Stimulated activated CD8-positive, alpha-beta memory T cell treated with anti-CD3 and anti-CD28 coated beads, Interleukin-12 subunit alpha, Interleukin-12 subunit beta, amount 100 ng/mL, for 24 hours (primary cell): ENCODE measurements at regions not wholly inside any gene's neighbourhood (a gene's known extent, or its start where the extent isn't known, plus 50 kb on each side); places are given as distances from the start of the nearest gene placed in this dataset.
"Not testable (repeated sequence)": the region's sequence is repeated elsewhere in the genome, so short reads cannot be mapped to it uniquely, and the experiment has no call there.

Experiments
- DNase-seq: peaks from one replicate; pipeline ENCODE4 v3.0.0-alpha.2; 2020; ENCODE audit errors: extremely low read depth

GRCh38 chr3:101141135-101141534, 147.9 kb upstream of the ABI3BP start:
- DNase-seq = no peak

DNA sequence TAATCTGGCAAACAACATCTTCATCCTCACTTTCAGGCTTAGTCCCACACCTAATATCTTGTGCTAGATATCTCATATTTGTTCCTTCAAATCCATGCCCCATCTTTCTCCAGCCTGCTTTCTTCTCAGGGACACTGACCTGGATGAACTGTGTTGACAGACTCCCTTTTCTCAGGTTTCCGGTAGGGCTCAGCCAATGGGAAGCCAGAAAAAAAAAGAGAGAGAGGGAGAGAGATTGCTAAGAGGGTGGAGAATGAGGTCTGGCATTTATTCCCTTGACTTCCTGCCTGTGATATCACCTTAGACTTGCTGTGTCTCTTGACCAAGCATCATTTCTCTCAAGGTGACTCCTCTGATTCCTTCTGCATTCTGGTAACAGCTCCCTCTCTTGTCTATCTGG, 145.6 kb upstream of the ABI3BP start:
- DNase-seq = no peak

- no peak for DNase-seq
These were observed 141.1 kb upstream of the ABI3BP start for GRCh38 chr3:101134331-101134730.

- DNase-seq = no peak
These were observed 140.4 kb upstream of the ABI3BP start for GRCh38 chr3:101133652-101134051.

DNA sequence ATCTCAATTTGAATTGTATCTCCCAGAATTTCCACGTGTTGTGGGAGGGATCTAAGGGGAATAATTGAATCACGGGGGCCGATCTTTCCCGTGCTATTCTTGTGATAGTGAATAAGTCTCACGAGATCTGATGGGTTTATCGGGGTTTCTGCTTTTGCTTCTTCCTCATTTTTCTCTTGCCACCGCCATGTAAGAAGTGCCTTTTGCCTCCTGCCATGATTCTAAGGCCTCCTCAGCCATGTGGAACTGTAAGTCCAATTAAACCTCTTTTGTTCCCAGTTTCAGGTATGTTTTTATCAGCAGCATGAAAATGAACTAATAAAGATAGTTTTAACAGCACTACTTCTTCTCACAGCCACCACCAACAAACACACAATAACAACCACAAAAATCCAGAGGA, 140.0 kb upstream of the ABI3BP start:
- not testable (repeated sequence) for DNase-seq

DNA sequence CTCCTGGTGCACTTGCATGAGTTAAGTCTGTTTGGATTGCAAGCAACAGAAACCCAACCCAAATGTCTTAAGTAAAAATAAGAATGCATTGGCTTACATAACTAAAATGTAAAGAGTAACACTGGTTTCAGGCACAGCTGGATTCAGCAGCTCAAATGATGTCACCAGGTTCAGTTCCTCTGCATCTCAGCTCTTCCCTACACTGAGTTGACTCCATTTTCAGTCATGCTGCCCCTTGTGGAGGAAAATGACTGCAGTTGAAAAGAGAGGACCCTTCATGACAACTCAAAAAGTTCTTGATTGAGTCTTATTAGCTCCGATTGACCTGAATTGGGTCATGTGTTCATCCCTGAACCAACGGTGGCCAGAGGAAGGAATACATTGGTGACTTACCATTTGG, 138.5 kb upstream of the ABI3BP start:
- no peak for DNase-seq

- DNase-seq = no peak
These were observed 135.6 kb upstream of the ABI3BP start for GRCh38 chr3:101128786-101129185.

GRCh38 chr3:101128001-101128400, 134.8 kb upstream of the ABI3BP start:
- no peak for DNase-seq

GRCh38 chr3:101124125-101124524, 130.9 kb upstream of the ABI3BP start:
- DNase-seq = no peak

GRCh38 chr3:101123081-101123480, 129.9 kb upstream of the ABI3BP start:
- DNase-seq = no peak

DNA sequence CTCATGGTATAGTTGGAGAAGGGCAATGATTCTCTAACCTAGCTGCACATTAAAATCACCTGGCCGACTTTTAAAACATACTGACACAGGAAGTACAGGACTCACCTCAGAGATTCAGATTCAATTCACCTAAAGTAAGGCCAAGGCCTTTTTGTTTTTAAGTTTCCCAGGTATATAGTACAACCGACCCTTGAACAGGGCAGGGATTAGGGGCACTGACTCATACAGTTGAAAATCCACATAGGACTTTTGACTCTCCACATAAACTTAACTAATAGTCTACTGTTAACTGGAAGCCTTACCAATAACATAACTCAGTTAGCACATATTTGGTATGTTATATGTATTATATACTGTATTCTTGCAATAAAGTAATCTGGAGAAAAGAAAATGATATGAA, 129.5 kb upstream of the ABI3BP start:
- DNase-seq = no peak

GRCh38 chr3:101120039-101120438, 126.8 kb upstream of the ABI3BP start:
- no peak for DNase-seq

DNA sequence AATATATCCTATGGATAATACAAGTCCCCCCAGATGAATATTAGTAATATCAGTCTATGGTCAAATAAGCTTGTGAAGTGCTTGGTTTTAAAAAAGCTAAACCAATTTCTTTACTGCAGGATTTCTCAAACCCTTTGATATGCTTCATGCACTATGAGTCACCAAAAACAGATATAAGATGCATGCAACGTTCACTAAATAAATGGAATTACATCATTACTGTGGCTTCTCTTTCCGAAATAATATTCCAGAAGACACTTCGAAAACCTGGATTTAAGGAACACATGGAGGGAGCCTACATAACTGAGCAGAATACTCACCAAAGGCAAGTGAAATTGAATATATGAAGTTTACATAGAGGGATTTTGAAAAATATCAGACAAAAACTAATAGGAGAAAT, 126.3 kb upstream of the ABI3BP start:
- DNase-seq = no peak

- no peak for DNase-seq
These were observed 124.8 kb upstream of the ABI3BP start for GRCh38 chr3:101117980-101118379.

- DNase-seq = no peak
These were observed 124.2 kb upstream of the ABI3BP start for GRCh38 chr3:101117465-101117864.

DNA sequence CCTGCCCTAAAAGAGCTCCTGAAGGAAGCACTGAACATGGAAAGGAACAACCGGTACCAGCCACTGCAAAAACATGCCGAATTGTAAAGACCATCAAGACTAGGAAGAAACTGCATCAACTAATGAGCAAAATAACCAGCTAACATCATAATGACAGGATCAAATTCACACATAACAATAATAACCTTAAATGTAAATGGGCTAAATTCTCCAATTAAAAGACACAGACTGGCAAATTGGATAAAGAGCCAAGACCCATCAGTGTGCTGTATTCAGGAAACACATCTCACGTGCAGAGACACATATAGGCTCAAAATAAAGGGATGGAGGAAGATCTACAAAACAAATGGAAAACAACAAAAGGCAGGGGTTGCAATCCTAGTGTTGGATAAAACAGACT, 117.1 kb upstream of the ABI3BP start:
- not testable (repeated sequence) for DNase-seq

- no peak for DNase-seq
These were observed 111.1 kb upstream of the ABI3BP start for GRCh38 chr3:101104321-101104720.

GRCh38 chr3:101102678-101103296, 109.6 kb upstream of the ABI3BP start:
- DNase-seq = no peak

- no peak for DNase-seq
These were observed 107.3 kb upstream of the ABI3BP start for GRCh38 chr3:101100361-101101009.

DNA sequence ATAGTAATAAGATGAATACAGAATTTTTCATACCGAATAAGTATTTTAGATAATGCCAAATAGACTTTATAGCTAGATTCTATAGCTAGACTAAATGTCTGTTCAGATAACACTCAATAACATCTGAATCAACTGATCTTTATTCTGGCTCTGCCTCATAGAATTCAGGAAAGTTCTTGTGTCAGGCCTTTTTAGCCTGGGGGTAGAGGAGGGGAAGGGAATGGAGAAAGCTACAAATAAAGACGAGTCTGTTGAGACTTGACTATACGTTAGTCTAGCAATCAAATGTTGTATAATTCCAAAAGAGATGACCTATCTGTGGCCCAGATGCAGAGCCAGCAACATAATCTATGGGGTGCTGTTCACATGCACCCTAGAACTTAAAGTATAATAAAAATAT, 106.6 kb upstream of the ABI3BP start:
- no peak for DNase-seq

- DNase-seq = no peak
These were observed 103.2 kb upstream of the ABI3BP start for GRCh38 chr3:101096444-101096843.

DNA sequence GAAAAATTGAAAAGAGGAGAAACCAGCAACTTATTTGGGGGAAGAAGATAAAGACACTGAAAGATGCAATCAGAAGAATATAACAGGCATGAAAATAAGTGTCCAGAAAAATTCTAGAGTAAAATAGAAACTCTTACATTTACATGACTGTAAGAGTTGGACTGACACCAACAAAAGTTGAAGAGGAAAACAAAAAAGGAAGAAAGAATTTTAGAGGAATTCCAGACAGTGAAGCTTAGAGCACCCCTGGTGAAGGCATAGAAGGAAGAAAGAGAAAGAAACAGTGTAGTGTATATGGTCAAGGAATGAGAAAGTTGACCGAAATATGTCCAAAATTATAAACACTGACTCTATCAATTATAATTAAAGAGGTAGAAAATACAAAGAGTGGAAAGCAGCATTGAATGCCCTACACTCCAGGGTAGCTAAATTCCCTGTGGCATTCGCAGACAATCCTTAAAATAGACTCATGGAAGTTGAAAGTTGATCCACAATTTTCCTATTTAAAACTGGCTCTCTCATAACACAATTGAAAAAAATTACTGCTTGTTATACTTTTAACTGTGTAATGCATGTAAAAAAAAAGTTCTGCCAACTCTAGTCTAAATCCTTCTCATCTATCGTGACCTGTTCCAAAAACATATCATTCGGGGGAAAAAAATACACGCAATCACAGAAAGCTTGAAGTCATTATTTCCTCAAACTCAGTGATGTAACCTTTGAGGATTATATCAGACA, 102.6 kb upstream of the ABI3BP start:
- no peak for DNase-seq

GRCh38 chr3:101091489-101091888, 98.3 kb upstream of the ABI3BP start:
- no peak for DNase-seq
